AG09309 (cell line): ENCODE measurements at regions not wholly inside any gene's neighbourhood (a gene's known extent, or its start where the extent isn't known, plus 50 kb on each side); places are given as distances from the start of the nearest gene placed in this dataset.

ENCODE experiments used
- DNase-seq: peaks from one replicate; pipeline ENCODE4 v3.0.0-alpha.2; 2010; ENCODE audit warnings: low read depth
- H3K4me3 ChIP-seq: 2 replicates; pipeline ENCODE4 v1.5.1; 2011; ENCODE audit warnings: mild to moderate bottlenecking, low read depth, low read length, moderate library complexity; ENCODE audit not compliant: control insufficient read depth
- CTCF ChIP-seq: IDR thresholded peaks from 2 replicates; pipeline ENCODE4 v1.5.1; 2011; ENCODE audit warnings: mild to moderate bottlenecking, low read depth, low read length, inconsistent platforms; ENCODE audit not compliant: insufficient read depth, control insufficient read depth; ENCODE audit errors: missing control alignments

GRCh38 chr11:92717240-92717639 is 252.2 kb upstream of the MTNR1B start:
- no peak for TF ChIP-seq CTCF
- DNase-seq, result no peak

GRCh38 chr11:92720385-92720784 is 249.1 kb upstream of the MTNR1B start:
- no peak overlapping the region for H3K4me3 ChIP-seq
- no peak for DNase-seq
- TF ChIP-seq CTCF, result no peak

More at GRCh38 chr11:92717240-92717639, 252.2 kb upstream of the MTNR1B start:
- H3K4me3 ChIP-seq, result no peak overlapping the region

GRCh38 chr11:92725352-92725751 is 244.1 kb upstream of the MTNR1B start:
- no peak for TF ChIP-seq CTCF
- DNase-seq, result no peak
- H3K4me3 ChIP-seq, result no peak overlapping the region

- no peak for DNase-seq
- no peak overlapping the region for H3K4me3 ChIP-seq
- no peak for TF ChIP-seq CTCF
These were observed 242.3 kb upstream of the MTNR1B start for GRCh38 chr11:92727123-92727522.

- DNase-seq, result no peak
- no peak for TF ChIP-seq CTCF
- no peak overlapping the region for H3K4me3 ChIP-seq
These were observed 241.7 kb upstream of the MTNR1B start for GRCh38 chr11:92727769-92728168.

GRCh38 chr11:92728628-92729027 is 240.8 kb upstream of the MTNR1B start:
- DNase-seq, result no peak
- H3K4me3 ChIP-seq, result no peak overlapping the region
- no peak for TF ChIP-seq CTCF

GRCh38 chr11:92735039-92735438 is 234.4 kb upstream of the MTNR1B start:
- no peak overlapping the region for H3K4me3 ChIP-seq
- TF ChIP-seq CTCF, result peak; percentile 23
- DNase-seq, result no peak
